ENCODE measurements at regions not wholly inside any gene's neighbourhood (a gene's known extent, or its start where the extent isn't known, plus 50 kb on each side); places are given as distances from the start of the nearest gene placed in this dataset.

- ChIA-PET CTCF (interaction anchor here (0.7 kb wide), 1 partner anchor 102 kb away, joined by 3 read pairs; no protein-coding TSS in a partner anchor), POLR2A (no interaction called here)
- TF ChIP-seq HDGF (IDR thresholded peaks at IDR 0.05; ENCODE audit: borderline replicate concordance) (no peak), ARNT (IDR thresholded peaks at IDR 0.05) (no peak), L3MBTL2 (conservative IDR thresholded peaks at IDR 0.05) (no peak), LEF1 (IDR thresholded peaks at IDR 0.05; ENCODE audit: borderline replicate concordance) (no peak), SP1 (IDR thresholded peaks at IDR 0.05) (no peak), FOXA1 (IDR thresholded peaks at IDR 0.05) (no peak), SUZ12 (IDR thresholded peaks at IDR 0.05) (no peak), FOXK2 (IDR thresholded peaks at IDR 0.05) (no peak), FOXM1 (IDR thresholded peaks at IDR 0.05; ENCODE audit: borderline replicate concordance) (no peak), CTBP1 (IDR thresholded peaks at IDR 0.05; ENCODE audit: borderline replicate concordance) (no peak), TARDBP (IDR thresholded peaks at IDR 0.05) (no peak), PKNOX1 (IDR thresholded peaks at IDR 0.05) (no peak), ZNF384 (IDR thresholded peaks at IDR 0.05) (no peak), NFRKB (IDR thresholded peaks at IDR 0.05) (no peak)
- DNase-seq (ENCODE audit: extremely low spot score) = no peak
Measured at GRCh38 chr7:15947754-15948153, 261.3 kb upstream of the MEOX2 start.

GRCh38 chr7:15938115-15938514 lies 251.6 kb upstream of the MEOX2 start:
- TF ChIP-seq PKNOX1 (IDR thresholded peaks at IDR 0.05) = no peak
- TF ChIP-seq LEF1 (IDR thresholded peaks at IDR 0.05; ENCODE audit: borderline replicate concordance) = no peak
- TF ChIP-seq FOXK2 (IDR thresholded peaks at IDR 0.05) = no peak
- no peak for TF ChIP-seq CTBP1 (IDR thresholded peaks at IDR 0.05; ENCODE audit: borderline replicate concordance)
- no peak for TF ChIP-seq HDGF (IDR thresholded peaks at IDR 0.05; ENCODE audit: borderline replicate concordance)
- TF ChIP-seq FOXA1 (IDR thresholded peaks at IDR 0.05) = no peak
- no peak for TF ChIP-seq ARNT (IDR thresholded peaks at IDR 0.05)
- TF ChIP-seq SP1 (IDR thresholded peaks at IDR 0.05) = no peak
- TF ChIP-seq FOXM1 (IDR thresholded peaks at IDR 0.05; ENCODE audit: borderline replicate concordance) = no peak
- no peak for TF ChIP-seq SUZ12 (IDR thresholded peaks at IDR 0.05)
- no peak for TF ChIP-seq ZNF384 (IDR thresholded peaks at IDR 0.05)
- TF ChIP-seq L3MBTL2 (conservative IDR thresholded peaks at IDR 0.05) = no peak
- no peak for TF ChIP-seq NFRKB (IDR thresholded peaks at IDR 0.05)
- no peak for TF ChIP-seq BHLHE40 (IDR thresholded peaks at IDR 0.05; ENCODE audit: borderline replicate concordance)
- no peak for TF ChIP-seq TARDBP (IDR thresholded peaks at IDR 0.05)
- no peak for TF ChIP-seq ELF4 (IDR thresholded peaks at IDR 0.05)
- no peak for DNase-seq (ENCODE audit: extremely low spot score)
- ChIA-PET CTCF (no interaction called here), POLR2A (no interaction called here)

- no peak for TF ChIP-seq ARNT (IDR thresholded peaks at IDR 0.05)
- TF ChIP-seq L3MBTL2 (conservative IDR thresholded peaks at IDR 0.05) = no peak
- no peak for TF ChIP-seq FOXK2 (IDR thresholded peaks at IDR 0.05)
- no peak for TF ChIP-seq HDGF (IDR thresholded peaks at IDR 0.05; ENCODE audit: borderline replicate concordance)
- ChIA-PET POLR2A (no interaction called here), CTCF (no interaction called here)
- DNase-seq (ENCODE audit: extremely low spot score) = no peak
Measured at GRCh38 chr7:15937571-15937970, 251.1 kb upstream of the MEOX2 start.

GRCh38 chr7:15936991-15937390 lies 250.5 kb upstream of the MEOX2 start:
- CTCF ChIA-PET = no interaction called here
- POLR2A ChIA-PET = no interaction called here
- TF ChIP-seq SUZ12 (IDR thresholded peaks at IDR 0.05) (no peak), SP1 (IDR thresholded peaks at IDR 0.05) (no peak), ARNT (IDR thresholded peaks at IDR 0.05) (no peak), BHLHE40 (IDR thresholded peaks at IDR 0.05; ENCODE audit: borderline replicate concordance) (no peak), L3MBTL2 (conservative IDR thresholded peaks at IDR 0.05) (no peak), CTBP1 (IDR thresholded peaks at IDR 0.05; ENCODE audit: borderline replicate concordance) (no peak), ZNF384 (IDR thresholded peaks at IDR 0.05) (no peak), FOXM1 (IDR thresholded peaks at IDR 0.05; ENCODE audit: borderline replicate concordance) (no peak), TARDBP (IDR thresholded peaks at IDR 0.05) (no peak), FOXA1 (IDR thresholded peaks at IDR 0.05) (no peak), ELF4 (IDR thresholded peaks at IDR 0.05) (no peak), NFRKB (IDR thresholded peaks at IDR 0.05) (no peak), HDGF (IDR thresholded peaks at IDR 0.05; ENCODE audit: borderline replicate concordance) (no peak)
- no peak for DNase-seq (ENCODE audit: extremely low spot score)

- DNase-seq (ENCODE audit: extremely low spot score) = no peak
- CTCF ChIA-PET = no interaction called here
- POLR2A ChIA-PET = no interaction called here
- TF ChIP-seq CTBP1 (IDR thresholded peaks at IDR 0.05; ENCODE audit: borderline replicate concordance) (no peak), LEF1 (IDR thresholded peaks at IDR 0.05; ENCODE audit: borderline replicate concordance) (no peak)
Measured at GRCh38 chr7:15932318-15932717, 245.8 kb upstream of the MEOX2 start.

- TF ChIP-seq NFRKB (IDR thresholded peaks at IDR 0.05) (no peak), ZNF384 (IDR thresholded peaks at IDR 0.05) (no peak), TARDBP (IDR thresholded peaks at IDR 0.05) (no peak), HDGF (IDR thresholded peaks at IDR 0.05; ENCODE audit: borderline replicate concordance) (no peak), BHLHE40 (IDR thresholded peaks at IDR 0.05; ENCODE audit: borderline replicate concordance) (no peak), SP1 (IDR thresholded peaks at IDR 0.05) (no peak), CTBP1 (IDR thresholded peaks at IDR 0.05; ENCODE audit: borderline replicate concordance) (no peak), FOXA1 (IDR thresholded peaks at IDR 0.05) (no peak), PKNOX1 (IDR thresholded peaks at IDR 0.05) (no peak), ARNT (IDR thresholded peaks at IDR 0.05) (no peak), SUZ12 (IDR thresholded peaks at IDR 0.05) (no peak), L3MBTL2 (conservative IDR thresholded peaks at IDR 0.05) (no peak), ELF4 (IDR thresholded peaks at IDR 0.05) (no peak), FOXM1 (IDR thresholded peaks at IDR 0.05; ENCODE audit: borderline replicate concordance) (no peak), FOXK2 (IDR thresholded peaks at IDR 0.05) (no peak), LEF1 (IDR thresholded peaks at IDR 0.05; ENCODE audit: borderline replicate concordance) (no peak)
- DNase-seq (ENCODE audit: extremely low spot score) = no peak
- CTCF ChIA-PET = no interaction called here
Measured at GRCh38 chr7:15929411-15929810, 242.9 kb upstream of the MEOX2 start.

More at GRCh38 chr7:15929411-15929810, 242.9 kb upstream of the MEOX2 start:
- POLR2A ChIA-PET = no interaction called here
